ENCODE measurements at regions not wholly inside any gene's neighbourhood (a gene's known extent, or its start where the extent isn't known, plus 50 kb on each side); places are given as distances from the start of the nearest gene placed in this dataset.

GRCh38 chr16:26969589-26970231 is 97.0 kb upstream of the C16orf82 start:
- TF ChIP-seq CTCF (IDR thresholded peaks at IDR 0.05) (no peak), POLR2A (IDR thresholded peaks at IDR 0.05) (no peak)
